HG03108 (cell line): ENCODE measurements at regions not wholly inside any gene's neighbourhood (a gene's known extent, or its start where the extent isn't known, plus 50 kb on each side); places are given as distances from the start of the nearest gene placed in this dataset.

Experiments
- ATAC-seq: cut with Tn5 transposase; IDR thresholded peaks from one replicate; pipeline ENCODE4 v1.9.1; 2021; ENCODE audit warnings: moderate library complexity; ENCODE audit not compliant: unreplicated experiment

- no peak for ATAC-seq
These were observed 311.9 kb upstream of the JARID2 start for GRCh38 chr6:14934013-14934412.

DNA sequence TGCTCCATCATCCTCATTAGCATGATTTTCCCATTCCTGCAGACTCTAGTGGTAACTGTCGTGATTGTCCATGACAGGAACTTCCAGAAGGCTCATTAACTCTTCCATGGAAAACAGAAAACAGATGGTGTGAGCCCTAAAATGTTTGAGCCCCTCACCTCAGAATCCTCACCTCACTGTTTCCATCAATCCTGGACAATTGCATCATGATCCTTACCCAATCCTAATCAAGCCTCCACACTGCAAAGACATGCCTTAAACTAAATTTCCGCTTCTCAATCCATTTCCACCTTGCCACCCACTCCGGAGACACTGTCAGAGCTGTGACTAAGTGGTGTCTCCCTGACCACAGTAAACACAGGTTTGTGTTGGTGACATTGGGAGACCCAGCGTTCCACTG lies 311.0 kb upstream of the JARID2 start:
- no peak for ATAC-seq

DNA sequence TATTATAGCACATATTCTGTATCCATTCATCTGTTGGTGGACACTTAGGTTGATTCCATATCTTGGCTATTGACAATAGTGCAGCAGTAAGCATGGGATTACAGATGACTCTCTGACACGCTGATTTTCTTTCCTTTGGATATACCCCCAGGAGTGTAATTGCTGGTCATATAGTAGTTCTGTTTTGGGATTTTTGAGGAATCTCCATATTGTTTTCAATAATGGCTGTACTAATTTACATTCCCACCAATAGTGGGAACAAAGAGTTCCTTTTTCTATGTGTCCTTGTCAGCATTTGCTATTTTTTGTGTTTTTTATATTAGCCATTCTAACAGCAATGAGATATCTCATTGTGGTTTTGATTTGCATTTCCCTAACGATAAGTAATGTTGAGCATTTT lies 309.0 kb upstream of the JARID2 start:
- no peak for ATAC-seq

DNA sequence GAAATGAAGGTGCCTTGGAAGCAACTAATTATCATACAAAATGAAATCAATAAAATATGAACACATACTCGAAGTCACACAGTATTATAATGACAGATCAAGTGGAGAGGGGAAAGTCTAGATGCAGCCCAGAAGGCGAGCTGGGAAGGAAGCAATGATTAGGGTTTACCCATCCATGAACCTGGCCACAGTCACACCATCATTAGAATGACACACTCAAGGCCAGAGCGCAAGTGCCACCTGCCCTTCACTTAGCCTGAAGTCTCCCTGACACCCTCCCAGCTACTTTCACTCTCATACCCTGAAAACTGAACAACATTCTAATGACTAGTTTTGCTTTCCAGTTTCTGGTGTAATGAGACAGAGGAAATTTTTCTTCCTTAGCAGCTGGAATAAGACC lies 302.8 kb upstream of the JARID2 start:
- no peak for ATAC-seq

GRCh38 chr6:14944593-14944992 lies 301.3 kb upstream of the JARID2 start:
- no peak for ATAC-seq

DNA sequence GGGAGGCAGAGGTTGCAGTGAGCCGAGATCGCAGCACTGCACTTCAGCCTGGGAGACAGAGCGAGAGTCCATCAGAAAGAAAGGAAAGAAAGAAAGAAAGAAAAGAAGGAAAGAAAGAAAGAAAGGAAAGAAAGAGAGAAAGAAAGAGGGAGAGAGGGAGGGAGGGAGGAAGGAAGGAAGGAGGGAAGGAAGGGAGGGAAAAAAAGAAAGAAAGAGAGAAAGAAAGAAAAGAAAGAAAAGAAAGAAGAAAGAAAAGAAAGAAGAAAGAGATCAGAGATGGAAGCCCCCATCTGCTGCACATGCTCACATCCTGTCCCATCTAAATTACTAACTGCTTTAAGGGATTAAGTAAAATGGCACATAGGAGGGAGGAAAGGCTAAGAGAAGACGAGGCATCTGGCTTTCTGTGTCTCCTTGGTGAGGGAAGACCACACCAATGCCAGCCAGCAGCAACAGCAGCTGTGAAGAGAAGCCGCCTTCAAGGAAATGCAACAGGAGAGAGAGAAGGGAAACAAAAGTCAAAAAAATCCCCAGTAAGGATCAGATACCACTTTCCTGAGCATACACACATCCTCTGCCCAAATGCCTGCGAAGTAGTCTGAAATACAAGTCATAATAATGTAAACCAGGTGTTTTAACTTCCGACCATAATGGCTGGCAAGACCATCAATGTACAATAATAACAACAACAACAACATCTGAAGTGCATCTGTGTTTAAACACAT lies 300.2 kb upstream of the JARID2 start:
- no peak for ATAC-seq

DNA sequence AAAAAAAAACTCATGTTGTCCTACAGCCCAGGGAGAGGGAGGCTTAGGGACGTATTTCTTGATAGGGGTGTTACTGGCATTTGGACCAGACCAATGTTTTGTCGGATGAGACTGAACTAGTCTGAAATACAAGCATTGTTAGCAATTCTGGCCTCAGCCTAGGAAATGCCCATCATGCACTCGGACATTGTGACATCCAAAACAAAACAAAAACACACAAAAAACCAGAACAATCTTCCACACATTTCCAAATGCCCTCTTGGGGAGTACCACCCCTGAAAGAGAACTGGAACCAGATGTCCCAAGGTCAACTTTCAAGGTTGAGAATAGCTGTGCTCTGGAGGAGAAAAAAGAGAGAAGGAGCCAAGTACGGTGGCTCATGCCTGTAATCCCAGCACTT lies 299.1 kb upstream of the JARID2 start:
- no peak for ATAC-seq

GRCh38 chr6:14948586-14949245 lies 297.2 kb upstream of the JARID2 start:
- no peak for ATAC-seq

- ATAC-seq, result no peak
These were observed 295.5 kb upstream of the JARID2 start for GRCh38 chr6:14950103-14950969.

- ATAC-seq, result no peak
These were observed 294.9 kb upstream of the JARID2 start for GRCh38 chr6:14950970-14951276.

DNA sequence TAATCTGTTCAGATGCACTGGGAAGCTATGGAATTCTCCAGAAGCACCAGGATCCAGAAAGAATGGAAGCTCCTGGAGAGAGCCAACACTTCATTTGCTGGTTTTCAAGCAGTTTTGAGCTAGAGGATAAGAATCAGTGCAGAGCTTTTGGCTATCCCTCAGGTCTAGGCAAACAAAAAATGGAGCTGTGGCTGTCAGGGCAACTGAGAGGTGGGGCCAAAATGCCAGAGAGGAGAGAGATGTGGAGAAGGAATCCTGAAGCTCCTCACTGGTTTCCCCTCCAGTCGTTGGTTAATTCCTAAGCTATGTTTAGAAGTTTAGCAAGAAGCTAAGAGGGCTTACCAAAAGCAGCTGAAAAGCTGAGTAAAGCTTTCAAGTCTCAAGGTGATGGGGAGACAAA lies 294.2 kb upstream of the JARID2 start:
- no peak for ATAC-seq

DNA sequence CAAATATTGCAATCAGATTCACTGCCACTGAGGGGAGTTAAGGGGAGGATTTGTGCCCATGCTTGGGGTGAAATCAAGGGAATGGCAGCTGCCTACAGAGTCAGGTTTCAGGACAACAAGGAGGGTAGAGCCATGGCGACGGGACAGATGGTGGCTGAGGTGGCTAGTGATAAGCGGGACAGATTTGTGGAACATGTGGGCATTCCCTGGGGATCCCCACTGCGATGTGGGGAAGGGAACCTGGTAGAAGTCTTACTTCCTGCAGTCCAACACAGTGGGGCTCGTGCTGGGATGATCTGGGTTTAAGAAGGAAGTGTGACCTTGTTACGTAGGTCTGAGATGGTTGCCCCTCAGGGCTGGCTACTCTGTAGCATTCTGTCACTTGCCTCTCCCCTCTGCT lies 292.0 kb upstream of the JARID2 start:
- ATAC-seq, result no peak

- no peak for ATAC-seq
These were observed 288.4 kb upstream of the JARID2 start for GRCh38 chr6:14957355-14958059.

DNA sequence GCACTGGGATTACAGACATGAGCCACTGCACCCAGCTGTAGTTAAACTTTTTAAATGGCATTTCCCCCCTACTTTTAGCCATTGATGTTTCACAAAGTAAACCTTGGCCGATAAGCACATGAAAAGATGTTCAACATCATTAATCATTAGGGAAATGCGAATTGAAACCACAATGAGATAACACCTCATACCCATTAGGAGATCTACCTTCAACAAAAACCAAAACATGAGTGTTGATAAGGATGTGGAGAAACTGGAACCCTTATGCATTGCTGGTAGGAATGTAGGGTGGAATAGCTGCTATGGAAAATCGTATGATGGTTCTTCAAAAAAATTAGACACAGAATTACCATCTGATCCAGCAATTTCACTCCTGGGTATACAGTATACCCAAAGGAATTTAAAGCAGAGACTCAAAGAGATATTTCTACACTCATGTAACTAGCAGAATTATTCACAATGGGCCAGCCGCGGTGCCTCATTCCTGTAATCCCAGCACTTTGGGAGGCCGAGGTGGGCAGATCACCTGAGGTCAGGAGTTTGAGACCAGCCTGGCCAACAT lies 286.5 kb upstream of the JARID2 start:
- no peak for ATAC-seq

- ATAC-seq, result no peak
These were observed 281.2 kb upstream of the JARID2 start for GRCh38 chr6:14964556-14965270.

- ATAC-seq, result no peak
These were observed 280.3 kb upstream of the JARID2 start for GRCh38 chr6:14965424-14966075.

DNA sequence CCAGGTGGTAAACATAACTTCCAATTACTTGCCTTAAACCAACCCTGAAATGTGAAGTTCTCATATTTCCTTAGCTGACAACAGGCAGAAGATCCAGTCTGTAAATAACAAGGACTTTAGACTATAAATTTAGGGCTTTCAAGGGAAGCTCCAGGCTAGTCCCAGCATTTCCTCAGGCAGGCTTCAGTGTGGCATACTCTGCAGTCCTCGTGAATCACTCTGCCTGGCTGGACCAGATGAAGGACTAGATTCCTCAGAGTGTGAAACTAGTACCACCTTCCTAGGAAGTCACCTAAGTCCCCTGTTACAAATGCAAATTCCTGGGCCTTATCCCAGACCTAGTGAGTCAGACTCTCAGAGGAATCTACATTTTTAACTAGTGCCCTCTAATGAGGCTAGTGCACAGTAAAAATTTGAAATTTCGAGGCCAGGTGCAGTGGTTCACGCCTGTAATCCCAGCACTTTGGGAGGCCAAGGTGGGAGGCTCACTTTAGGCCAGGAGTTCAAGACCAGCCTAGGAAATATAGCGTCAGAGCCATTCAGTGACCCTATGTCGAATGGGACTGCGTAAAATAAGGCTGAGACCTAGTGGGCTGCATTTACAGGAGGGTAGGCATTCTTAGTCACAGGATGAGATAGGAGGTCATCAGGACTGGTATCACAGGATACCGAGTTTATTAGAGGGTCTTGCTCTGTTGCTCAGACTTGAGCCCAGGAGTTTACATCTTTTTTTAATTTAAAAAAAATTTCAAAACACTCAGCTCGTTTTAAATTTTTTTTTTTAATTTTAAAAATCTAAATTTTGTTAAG lies 279.6 kb upstream of the JARID2 start:
- ATAC-seq, result no peak

- no peak for ATAC-seq
These were observed 278.8 kb upstream of the JARID2 start for GRCh38 chr6:14966906-14967711.
